K562 (cell line): ENCODE measurements at regions not wholly inside any gene's neighbourhood (a gene's known extent, or its start where the extent isn't known, plus 50 kb on each side); places are given as distances from the start of the nearest gene placed in this dataset.

Experiments used
- ATAC-seq: fragments of 200-7000 bp; cut with Tn5 transposase; 3 replicates; pipeline ENCODE4 v1.9.1; 2020; ENCODE audit warnings: moderate library complexity
- BruUV-seq: library from RNA; stranded (reverse); fragments of 400-500 nt; replicated peaks from 2 replicates; lab custom pipeline; 2021; lab: Mats Ljungman, UMichigan
- CTCF ChIA-PET: fragments of 300-600 bp; formaldehyde crosslinking; extraction: SDS; loops from one replicate; lab custom pipeline; 2021; ENCODE audit warnings: low intra/inter-chr PET ratio; lab: Yijun Ruan, JAX
- POLR2A ChIA-PET: fragments of 300-600, 350-650 bp; sonication (Branson Sonifier 250); formaldehyde crosslinking; extraction: SDS; loops from one replicate; lab custom pipeline; 2021; ENCODE audit warnings: antibody characterized with exemption, inconsistent platforms; lab: Yijun Ruan, JAX
- DNase-seq, 4 experiments: peaks; one replicate each; pipeline versions ENCODE4 v3.0.0 to v3.0.0-alpha.2; 2011 to 2018; ENCODE audit warnings: low spot score in 3 of 4, mixed read lengths in 3 of 4; ENCODE audit errors: extremely low read depth in 1 of 4
- FAIRE-seq: peaks from 2 replicates; lab custom pipeline; 2011; peaks lifted over from hg19 to GRCh38; lab: Jason Lieb, UNC
- H2AFZ ChIP-seq: 2 replicates; pipeline ENCODE4 v1.6.0; 2011; ENCODE audit warnings: low read depth, low read length, control low read depth, inconsistent platforms
- H3K27ac ChIP-seq: fragments of 200-600 bp; 3 replicates; pipeline ENCODE4 v1.8.0; 2011; ENCODE audit warnings: low read depth, mild to moderate bottlenecking, control low read depth, inconsistent platforms, low read length, moderate library complexity, mixed read lengths; ENCODE audit errors: extremely low read depth
- H3K27me3 ChIP-seq, 2 experiments: fragments of 300-600 bp in 1 of 2; 2 replicates in 1 of 2; 3 replicates in 1 of 2; pipeline versions ENCODE4 v1.6.0 to v1.8.0; 2011; ENCODE audit warnings: inconsistent platforms in 2 of 2, low read length in 2 of 2, mild to moderate bottlenecking in 1 of 2, mixed read lengths in 1 of 2, moderate library complexity in 1 of 2; ENCODE audit not compliant: control insufficient read depth in 2 of 2, insufficient read depth in 2 of 2
- H3K36me3 ChIP-seq: fragments of 300-600 bp; 3 replicates; pipeline ENCODE4 v1.8.0; 2011; ENCODE audit warnings: mild to moderate bottlenecking, low read length, inconsistent platforms; ENCODE audit not compliant: control insufficient read depth, insufficient read depth
- H3K4me1 ChIP-seq, 2 experiments: fragments of 200-600 bp in 1 of 2; replicated peaks in 1 of 2; 2 replicates in 1 of 2; 3 replicates in 1 of 2; pipeline versions ENCODE4 v1.5.1 to v1.8.0; 2011; ENCODE audit warnings: inconsistent platforms in 2 of 2, low read length in 2 of 2, mild to moderate bottlenecking in 1 of 2, mixed read lengths in 1 of 2, moderate library complexity in 1 of 2; ENCODE audit not compliant: control insufficient read depth in 2 of 2, insufficient read depth in 2 of 2
- H3K4me2 ChIP-seq: 2 replicates; pipeline ENCODE4 v1.6.1; 2011; ENCODE audit warnings: low read length, control low read depth, inconsistent platforms, mixed read lengths; ENCODE audit not compliant: insufficient read depth
- H3K4me3 ChIP-seq: fragments of 200-600 bp; sonication (generic), shearing (Covaris generic); 2 replicates; pipeline ENCODE4 v1.5.1; 2016; ENCODE audit warnings: control low read depth, inconsistent platforms
- H3K79me2 ChIP-seq: fragments of 200-600 bp; 3 replicates; pipeline ENCODE4 v1.8.0; 2011; ENCODE audit warnings: low read length, inconsistent platforms; ENCODE audit not compliant: control insufficient read depth, insufficient read depth
- H3K9ac ChIP-seq, 2 experiments: 2 replicates each; pipeline versions ENCODE4 v1.6.0 to v1.6.1; 2011; ENCODE audit warnings: low read depth in 2 of 2, low read length in 2 of 2, control low read depth in 1 of 2, inconsistent platforms in 1 of 2, mild to moderate bottlenecking in 1 of 2, mixed read lengths in 1 of 2; ENCODE audit not compliant: insufficient read depth in 1 of 2
- H3K9me1 ChIP-seq: one replicate; pipeline ENCODE4 v1.6.0; 2011; ENCODE audit warnings: inconsistent platforms, mild to moderate bottlenecking, low read length, moderate library complexity; ENCODE audit not compliant: control insufficient read depth, insufficient read depth
- H3K9me3 ChIP-seq: replicated peaks from 2 replicates; pipeline ENCODE4 v1.5.1; 2011; ENCODE audit warnings: low read depth, low read length, inconsistent platforms; ENCODE audit not compliant: control insufficient read depth, insufficient read depth
- H4K20me1 ChIP-seq: replicated peaks from 2 replicates; pipeline ENCODE4 v1.6.1; 2011; ENCODE audit warnings: low read length, inconsistent platforms, mixed read lengths; ENCODE audit not compliant: control insufficient read depth, insufficient read depth
- ARID4B ChIP-seq: sonication (generic); formaldehyde crosslinking; IDR thresholded peaks from 2 replicates; pipeline ENCODE4 v1.8.0; 2022; ENCODE audit warnings: mild to moderate bottlenecking, missing genetic modification reagents
- CBX8 ChIP-seq: fragments of 200-600 bp; sonication (generic); IDR thresholded peaks from 2 replicates; pipeline ENCODE4 v1.6.1; 2012; ENCODE audit warnings: borderline replicate concordance, mixed run types, low read depth, mild to moderate bottlenecking, moderate library complexity, mixed read lengths, low read length, control low read depth, inconsistent platforms; ENCODE audit not compliant: poor library complexity, severe bottlenecking; ENCODE audit errors: extremely low read depth
- CHD2 ChIP-seq: IDR thresholded peaks from 2 replicates; pipeline ENCODE4 v1.6.1; 2011; ENCODE audit warnings: low read depth, low read length
- HDAC8 ChIP-seq: fragments of 450-650 bp; IDR thresholded peaks from 2 replicates; pipeline ENCODE4 v1.6.1; 2016; ENCODE audit warnings: mild to moderate bottlenecking, missing genetic modification characterization, moderate library complexity, missing compliant biosample characterization
- HES1 ChIP-seq: fragments of 450-650 bp; IDR thresholded peaks from 2 replicates; pipeline ENCODE4 v1.6.1; 2016; ENCODE audit warnings: low read depth, mild to moderate bottlenecking, moderate library complexity
- ID3 ChIP-seq, 2 experiments: fragments of 250-450 bp in 1 of 2; fragments of 450-650 bp in 1 of 2; sonication (Bioruptor Pico) in 1 of 2; IDR thresholded peaks; 2 replicates each; pipeline versions ENCODE4 v1.6.1 to v1.8.0; 2016 to 2021; ENCODE audit warnings: mild to moderate bottlenecking in 2 of 2, moderate library complexity in 2 of 2, missing compliant biosample characterization in 1 of 2, missing genetic modification characterization in 1 of 2
- ILF3 ChIP-seq: fragments of 450-650 bp; IDR thresholded peaks from 2 replicates; pipeline ENCODE4 v1.6.1; 2018; ENCODE audit warnings: antibody characterized with exemption, mild to moderate bottlenecking, moderate library complexity, borderline replicate concordance
- MAFG ChIP-seq: fragments of 450-650 bp; conservative IDR thresholded peaks from 2 replicates; pipeline ENCODE4 v1.6.1; 2016; ENCODE audit warnings: missing genetic modification characterization, missing compliant biosample characterization
- NFE2L1 ChIP-seq: fragments of 450-650 bp; IDR thresholded peaks from 2 replicates; pipeline ENCODE4 v1.6.1; 2016; ENCODE audit warnings: missing genetic modification characterization, low read depth, mild to moderate bottlenecking, missing compliant biosample characterization, moderate library complexity, borderline replicate concordance
- RNF2 ChIP-seq: sonication (generic); IDR thresholded peaks from 2 replicates; pipeline ENCODE4 v1.6.1; 2016
- SAFB2 ChIP-seq: fragments of 200-400 bp; formaldehyde crosslinking; IDR thresholded peaks from 2 replicates; pipeline ENCODE4 v1.6.1; 2018; ENCODE audit warnings: borderline replicate concordance, low read length, low read depth, moderate library complexity; ENCODE audit not compliant: severe bottlenecking
- ZHX1 ChIP-seq: fragments of 150-350 bp; conservative IDR thresholded peaks from 2 replicates; pipeline ENCODE4 v1.6.1; 2014; ENCODE audit warnings: low read length
- WGBS: fragments of 100-300 bp; shearing (Covaris generic); methylation state at CpG from one replicate; pipeline ENCODE4 v1.1.6; 2016; ENCODE audit warnings: low coverage, mixed read lengths; ENCODE audit not compliant: insufficient coverage; ENCODE audit errors: missing lambda C conversion rate; 5-methylcytosine and 5-hydroxymethylcytosine counted together
- in situ Hi-C: fragments of 300-500 bp; cut with MboI; formaldehyde crosslinking; loops from 4 replicates; pipeline ENCODE4 v1.15.0; 2018; ENCODE audit warnings: inconsistent platforms, mixed read lengths
- intact Hi-C: fragments of 100-400 bp; cut with micrococcal nuclease; formaldehyde crosslinking; loops from 2 replicates; pipeline ENCODE4 v1.14.2; 2022

- TF ChIP-seq CBX8 (no peak), SAFB2 (no peak), ID3 (CRISPR knock-in tag; IDR thresholded peaks at IDR 0.05) (no peak), ID3 (tag; IDR thresholded peaks at IDR 0.05) (no peak)
These were observed 241.1 kb downstream of the TENT5A start (continued) for GRCh38 chr6:81511423-81511822.

- CTCF ChIA-PET: no interaction called here
- no TSS peak for BruUV-seq
- in situ Hi-C loops: loop anchor here (10.0 kb wide), 1 partner anchor 1289 kb away; no protein-coding TSS in a partner anchor
- POLR2A ChIA-PET: no interaction called here
- no peaks in the 10 kb centered on the region for H3K27me3 ChIP-seq
- no peaks in the 10 kb centered on the region for H4K20me1 ChIP-seq
- H3K36me3 ChIP-seq: no peaks in the 10 kb centered on the region
- no peaks in the 10 kb centered on the region for H3K9me3 ChIP-seq
- H3K79me2 ChIP-seq: no peaks in the 10 kb centered on the region
- no peak for DNase-seq
- H3K4me2 ChIP-seq: no peak overlapping the region
- no peak for FAIRE-seq
- intact Hi-C loops: no loop called here
- no peak overlapping the region for H3K27ac ChIP-seq
- H3K9ac ChIP-seq: no peak overlapping the region
- no peaks in the 10 kb centered on the region for H3K9me1 ChIP-seq
- WGBS: 0% methylated on average over 1 of the region's 1 CpG
- H3K4me1 ChIP-seq: no peaks in the 10 kb centered on the region
- no peak overlapping the region for H3K4me3 ChIP-seq
- no peak for ATAC-seq
- H2AFZ ChIP-seq: no peak overlapping the region
- TF ChIP-seq HDAC8 (tag): no peak
- no peak for TF ChIP-seq HES1
- TF ChIP-seq ARID4B (CRISPR knock-in tag): no peak
- TF ChIP-seq NFE2L1 (tag): no peak
- TF ChIP-seq CHD2: no peak
- no peak for TF ChIP-seq ILF3
- no peak for TF ChIP-seq ZHX1
- TF ChIP-seq MAFG (tag): no peak
- TF ChIP-seq RNF2: no peak
These were observed 256.5 kb downstream of the TENT5A start for GRCh38 chr6:81495999-81496398.
